H1 (cell line): ENCODE measurements at regions not wholly inside any gene's neighbourhood (a gene's known extent, or its start where the extent isn't known, plus 50 kb on each side); places are given as distances from the start of the nearest gene placed in this dataset.

Experiments
- ATF3 ChIP-seq: IDR thresholded peaks from 2 replicates; pipeline ENCODE4 v1.6.1; 2011; ENCODE audit warnings: low read depth, mild to moderate bottlenecking, low read length; ENCODE audit not compliant: insufficient read depth
- CREB1 ChIP-seq: IDR thresholded peaks from 2 replicates; pipeline ENCODE4 v1.6.1; 2012; ENCODE audit warnings: inconsistent platforms
- CTCF ChIP-seq, 3 experiments: IDR thresholded peaks; 1 replicate in 2 of 3; 2 replicates in 1 of 3; pipeline versions ENCODE4 v1.5.1 to v1.6.1; 2011; ENCODE audit warnings: low read length in 3 of 3, mild to moderate bottlenecking in 3 of 3, inconsistent platforms in 2 of 3, low read depth in 1 of 3, moderate library complexity in 1 of 3; ENCODE audit not compliant: insufficient read depth in 1 of 3; ENCODE audit errors: control extremely low read depth in 1 of 3
- EP300 ChIP-seq, 2 experiments: IDR thresholded peaks; 1 replicate in 1 of 2; 2 replicates in 1 of 2; pipeline ENCODE4 v1.6.1; 2011 to 2012; ENCODE audit warnings: low read depth in 2 of 2, low read length in 2 of 2, mild to moderate bottlenecking in 2 of 2, borderline replicate concordance in 1 of 2, inconsistent platforms in 1 of 2, moderate library complexity in 1 of 2
- EZH2 ChIP-seq: fragments of 200-600 bp; sonication (generic); IDR thresholded peaks from 2 replicates; pipeline ENCODE4 v1.7.1; 2012; ENCODE audit warnings: low read depth, mild to moderate bottlenecking, moderate library complexity, low read length, inconsistent platforms; ENCODE audit not compliant: severe bottlenecking
- JUN ChIP-seq: IDR thresholded peaks from 2 replicates; pipeline ENCODE4 v1.6.1; 2011; ENCODE audit warnings: low read depth, mild to moderate bottlenecking, improper control_type of control experiment, low read length
- POLR2A ChIP-seq, 2 experiments: IDR thresholded peaks; 1 replicate in 1 of 2; 2 replicates in 1 of 2; pipeline ENCODE4 v1.6.1; 2011; ENCODE audit warnings: low read depth in 2 of 2, low read length in 2 of 2, mild to moderate bottlenecking in 2 of 2; ENCODE audit errors: control extremely low read depth in 1 of 2
- POU5F1 ChIP-seq: IDR thresholded peaks from 2 replicates; pipeline ENCODE4 v1.6.1; 2011; ENCODE audit warnings: low read depth, mild to moderate bottlenecking, low read length, moderate library complexity
- RNF2 ChIP-seq: fragments of 200-900, 300-1000 bp; sonication (generic); IDR thresholded peaks from 2 replicates; pipeline ENCODE4 v1.7.1; 2016; ENCODE audit warnings: borderline replicate concordance, low read depth, mild to moderate bottlenecking, antibody characterized with exemption, low read length; ENCODE audit not compliant: poor library complexity, severe bottlenecking; ENCODE audit errors: missing control alignments
- SRF ChIP-seq: IDR thresholded peaks from 2 replicates; pipeline ENCODE4 v1.6.1; 2011; ENCODE audit warnings: mild to moderate bottlenecking, low read depth, low read length, moderate library complexity
- USF2 ChIP-seq: IDR thresholded peaks from 2 replicates; pipeline ENCODE4 v1.6.1; 2011; ENCODE audit warnings: low read length, improper control_type of control experiment
- ZNF274 ChIP-seq: IDR thresholded peaks from 2 replicates; pipeline ENCODE4 v1.7.0; 2012; ENCODE audit warnings: low read length, borderline replicate concordance; ENCODE audit errors: extremely low read depth

- TF ChIP-seq EP300 (IDR thresholded peaks at IDR 0.05; ENCODE audit: borderline replicate concordance in 1 of 2, low read depth in 2 of 2, low read length in 2 of 2) (no peak), USF2 (no peak), JUN (no peak), POU5F1 (no peak), POLR2A (IDR thresholded peaks at IDR 0.05; ENCODE audit: control extremely low read depth in 1 of 2, low read depth in 2 of 2, low read length in 2 of 2) (no peak), CREB1 (no peak), EZH2 (no peak), RNF2 (no peak), CTCF (IDR thresholded peaks at IDR 0.05; ENCODE audit: control extremely low read depth in 1 of 3, insufficient read depth in 1 of 3, low read depth in 1 of 3, low read length in 3 of 3) (no peak), SRF (no peak), ZNF274 (no peak), ATF3 (no peak)
These were observed 103.5 kb upstream of the XYLT1 start for GRCh38 chr16:17574256-17574655.
